Midbrain (tissue), 1 donor: ENCODE measurements at regions not wholly inside any gene's neighbourhood (a gene's known extent, or its start where the extent isn't known, plus 50 kb on each side); places are given as distances from the start of the nearest gene placed in this dataset.
"Not testable (repeated sequence)": the region's sequence is repeated elsewhere in the genome, so short reads cannot be mapped to it uniquely, and the experiment has no call there.

Experiments
- DNase-seq: peaks from one replicate; lab custom pipeline; 2025; lab: John Stamatoyannopoulos, UW

GRCh38 chr20:53748176-53748575, 154.5 kb upstream of the ZNF217 start:
- DNase-seq, result no peak

GRCh38 chr20:53743607-53744260, 150.1 kb upstream of the ZNF217 start:
- DNase-seq, result no peak

- DNase-seq, result no peak
These were observed 149.0 kb upstream of the ZNF217 start for GRCh38 chr20:53742685-53743081.

GRCh38 chr20:53741726-53742028, 148.0 kb upstream of the ZNF217 start:
- DNase-seq, result no peak

- DNase-seq, result no peak
These were observed 146.5 kb upstream of the ZNF217 start for GRCh38 chr20:53739799-53740785.

GRCh38 chr20:53738945-53739798, 145.5 kb upstream of the ZNF217 start:
- DNase-seq, result no peak

GRCh38 chr20:53738039-53738944, 144.7 kb upstream of the ZNF217 start:
- DNase-seq, result peak; percentile 50

GRCh38 chr20:53737396-53738038, 143.9 kb upstream of the ZNF217 start:
- no peak for DNase-seq

GRCh38 chr20:53736757-53737395, 143.2 kb upstream of the ZNF217 start:
- DNase-seq, result no peak

GRCh38 chr20:53736122-53736756, 142.6 kb upstream of the ZNF217 start:
- no peak for DNase-seq

GRCh38 chr20:53735536-53736050, 142.0 kb upstream of the ZNF217 start:
- DNase-seq, result no peak

GRCh38 chr20:53734006-53734688, 140.5 kb upstream of the ZNF217 start:
- DNase-seq, result no peak

- DNase-seq, result no peak
These were observed 138.0 kb upstream of the ZNF217 start for GRCh38 chr20:53731595-53731994.

- no peak for DNase-seq
These were observed 134.7 kb upstream of the ZNF217 start for GRCh38 chr20:53728359-53728758.

- DNase-seq, result not testable (repeated sequence)
These were observed 133.6 kb upstream of the ZNF217 start for GRCh38 chr20:53727239-53727638.

- DNase-seq, result no peak
These were observed 131.9 kb upstream of the ZNF217 start for GRCh38 chr20:53725575-53725970.

- DNase-seq, result no peak
These were observed 130.0 kb upstream of the ZNF217 start for GRCh38 chr20:53723621-53724020.

GRCh38 chr20:53723045-53723444, 129.4 kb upstream of the ZNF217 start:
- DNase-seq, result no peak

GRCh38 chr20:53722515-53723036, 128.9 kb upstream of the ZNF217 start:
- DNase-seq, result no peak
